Uterus (tissue), 3 donors: ENCODE measurements at regions not wholly inside any gene's neighbourhood (a gene's known extent, or its start where the extent isn't known, plus 50 kb on each side); places are given as distances from the start of the nearest gene placed in this dataset.

ENCODE experiments used
- DNase-seq, 2 donors: peaks; one replicate each; pipeline ENCODE4 v3.0.0-alpha.2; 2019 to 2020
- H3K27ac ChIP-seq, 2 donors: fragments of 200-600 bp; sonication (generic); 1 replicate in 1 of 2; 2 replicates in 1 of 2; pipeline ENCODE4 v1.5.1; 2016 to 2018
- H3K27me3 ChIP-seq, 2 donors: fragments of 200-600 bp; sonication (generic); one replicate each; pipeline ENCODE4 v1.5.1; 2018 to 2019; ENCODE audit warnings: control low read depth in 1 of 2
- H3K36me3 ChIP-seq, 2 donors: fragments of 200-600 bp; sonication (generic); one replicate each; pipeline ENCODE4 v1.5.1; 2019; ENCODE audit warnings: control low read depth in 1 of 2
- H3K4me1 ChIP-seq, 2 donors: fragments of 200-600 bp; sonication (generic); one replicate each; pipeline ENCODE4 v1.5.1; 2018 to 2019; ENCODE audit warnings: control low read depth in 1 of 2
- H3K4me3 ChIP-seq, 2 donors: fragments of 200-600 bp; sonication (generic); 1 replicate in 1 of 2; 2 replicates in 1 of 2; pipeline ENCODE4 v1.5.1; 2018 to 2019; ENCODE audit warnings: mild to moderate bottlenecking in 1 of 2
- H3K9me3 ChIP-seq, 2 donors: fragments of 200-600 bp; sonication (generic); one replicate each; pipeline ENCODE4 v1.5.1; 2019; ENCODE audit warnings: control low read depth in 1 of 2
- CTCF ChIP-seq, 4 experiments: fragments of 200-600 bp in 2 of 4; fragments of 450-650 bp in 2 of 4; sonication (generic) in 2 of 4; IDR thresholded peaks; one replicate each; pipeline ENCODE4 v1.5.1; 2016 to 2019; ENCODE audit warnings: antibody characterized with exemption in 4 of 4, mild to moderate bottlenecking in 2 of 4, moderate library complexity in 1 of 4
- POLR2A ChIP-seq, 2 donors: fragments of 450-650 bp; IDR thresholded peaks; one replicate each; pipeline ENCODE4 v1.6.1; 2016; ENCODE audit warnings: antibody characterized with exemption in 2 of 2, mild to moderate bottlenecking in 1 of 2, moderate library complexity in 1 of 2
- intact Hi-C: fragments of 100-400 bp; cut with DNase I; formaldehyde crosslinking; loops from one replicate; pipeline ENCODE4 v1.15.1; 2023; ENCODE audit warnings: low total_unique reads
- donor health status: DM: yes; HTN: yes; CAD: no.

- H3K4me1 ChIP-seq, result no peaks in the 10 kb centered on the region
- no peaks in the 10 kb centered on the region for H3K9me3 ChIP-seq
- intact Hi-C loops, result no loop called here
- no peaks in the 10 kb centered on the region for H3K36me3 ChIP-seq
- TF ChIP-seq POLR2A (IDR thresholded peaks at IDR 0.05), result no peak
- TF ChIP-seq CTCF (IDR thresholded peaks at IDR 0.05), result no peak
- no peak for DNase-seq
- no peak overlapping the region for H3K4me3 ChIP-seq
- no peak overlapping the region for H3K27ac ChIP-seq
- no peaks in the 10 kb centered on the region for H3K27me3 ChIP-seq
Observed at GRCh38 chr6:167467793-167468431, 143.0 kb downstream of the TTLL2 start.

- intact Hi-C loops, result no loop called here
Observed at GRCh38 chr6:167469101-167469500, 144.2 kb downstream of the TTLL2 start.

GRCh38 chr6:167469672-167470071 lies 144.8 kb downstream of the TTLL2 start:
- no peaks in the 10 kb centered on the region for H3K4me1 ChIP-seq
- H3K27ac ChIP-seq, result no peak overlapping the region
- no peaks in the 10 kb centered on the region for H3K9me3 ChIP-seq
- intact Hi-C loops, result no loop called here
- H3K4me3 ChIP-seq, result no peak overlapping the region
- peak; percentile 42 to 65 for DNase-seq
- H3K27me3 ChIP-seq, result no peaks in the 10 kb centered on the region
- no peaks in the 10 kb centered on the region for H3K36me3 ChIP-seq
- no peak for TF ChIP-seq POLR2A (IDR thresholded peaks at IDR 0.05)
- TF ChIP-seq CTCF (IDR thresholded peaks at IDR 0.05), result no peak

More at GRCh38 chr6:167469101-167469500, 144.2 kb downstream of the TTLL2 start:
- TF ChIP-seq CTCF (IDR thresholded peaks at IDR 0.05), result no peak
- no peak overlapping the region for H3K27ac ChIP-seq
- no peak overlapping the region for H3K4me3 ChIP-seq
- H3K36me3 ChIP-seq, result no peaks in the 10 kb centered on the region
- no peak for DNase-seq
- H3K27me3 ChIP-seq, result no peaks in the 10 kb centered on the region
- H3K9me3 ChIP-seq, result no peaks in the 10 kb centered on the region
- H3K4me1 ChIP-seq, result no peaks in the 10 kb centered on the region

GRCh38 chr6:167470101-167470835 lies 145.4 kb downstream of the TTLL2 start:
- no peaks in the 10 kb centered on the region for H3K27me3 ChIP-seq
- no peak for TF ChIP-seq POLR2A (IDR thresholded peaks at IDR 0.05)
- TF ChIP-seq CTCF (IDR thresholded peaks at IDR 0.05), result no peak
- H3K9me3 ChIP-seq, result no peaks in the 10 kb centered on the region
- no peak overlapping the region for H3K27ac ChIP-seq
- H3K4me3 ChIP-seq, result no peak overlapping the region
- H3K4me1 ChIP-seq, result no peaks in the 10 kb centered on the region
- DNase-seq, result no peak
- no peaks in the 10 kb centered on the region for H3K36me3 ChIP-seq
- intact Hi-C loops, result no loop called here

GRCh38 chr6:167470836-167471547 lies 146.1 kb downstream of the TTLL2 start:
- no peak for TF ChIP-seq CTCF (IDR thresholded peaks at IDR 0.05)
- intact Hi-C loops, result no loop called here
- Histone ChIP-seq H3K36me3 (no peaks in the 10 kb centered on the region), H3K9me3 (no peaks in the 10 kb centered on the region), H3K27me3 (no peaks in the 10 kb centered on the region), H3K27ac (no peak overlapping the region), H3K4me1 (no peaks in the 10 kb centered on the region), H3K4me3 (no peak overlapping the region)
- no peak for DNase-seq
